ENCODE measurements at regions not wholly inside any gene's neighbourhood (a gene's known extent, or its start where the extent isn't known, plus 50 kb on each side); places are given as distances from the start of the nearest gene placed in this dataset.

- H3K4me3 ChIP-seq (ENCODE audit: low read depth, low read length): no peak overlapping the region
- no peak for TF ChIP-seq POLR2A (IDR thresholded peaks at IDR 0.05; ENCODE audit: extremely low read depth, insufficient read length)
- TF ChIP-seq CTCF (IDR thresholded peaks at IDR 0.05; ENCODE audit: low read depth, low read length): no peak
- TF ChIP-seq MYC (IDR thresholded peaks at IDR 0.05; ENCODE audit: low read depth, low read length): no peak
- no peak for TF ChIP-seq MAX (IDR thresholded peaks at IDR 0.05; ENCODE audit: low read depth, low read length)
- no peak for DNase-seq (ENCODE audit: low read depth)
Observed at GRCh38 chr20:59393142-59393541, 92.7 kb downstream of the EDN3 start.

- TF ChIP-seq CTCF (IDR thresholded peaks at IDR 0.05; ENCODE audit: low read depth, low read length): no peak
- no peak for TF ChIP-seq MAX (IDR thresholded peaks at IDR 0.05; ENCODE audit: low read depth, low read length)
- no peak for TF ChIP-seq POLR2A (IDR thresholded peaks at IDR 0.05; ENCODE audit: extremely low read depth, insufficient read length)
- TF ChIP-seq MYC (IDR thresholded peaks at IDR 0.05; ENCODE audit: low read depth, low read length): no peak
- no peak overlapping the region for H3K4me3 ChIP-seq (ENCODE audit: low read depth, low read length)
- no peak for DNase-seq (ENCODE audit: low read depth)
Observed at GRCh38 chr20:59395729-59396128, 95.3 kb downstream of the EDN3 start.

- no peak for DNase-seq (ENCODE audit: low read depth)
- H3K4me3 ChIP-seq (ENCODE audit: low read depth, low read length): no peak overlapping the region
- no peak for TF ChIP-seq MYC (IDR thresholded peaks at IDR 0.05; ENCODE audit: low read depth, low read length)
- no peak for TF ChIP-seq POLR2A (IDR thresholded peaks at IDR 0.05; ENCODE audit: extremely low read depth, insufficient read length)
- no peak for TF ChIP-seq CTCF (IDR thresholded peaks at IDR 0.05; ENCODE audit: low read depth, low read length)
- no peak for TF ChIP-seq MAX (IDR thresholded peaks at IDR 0.05; ENCODE audit: low read depth, low read length)
Observed at GRCh38 chr20:59398537-59399205, 98.3 kb downstream of the EDN3 start.

- no peak for DNase-seq (ENCODE audit: low read depth)
- H3K4me3 ChIP-seq (ENCODE audit: low read depth, low read length): no peak overlapping the region
- TF ChIP-seq MAX (IDR thresholded peaks at IDR 0.05; ENCODE audit: low read depth, low read length) (no peak), MYC (IDR thresholded peaks at IDR 0.05; ENCODE audit: low read depth, low read length) (no peak), POLR2A (IDR thresholded peaks at IDR 0.05; ENCODE audit: extremely low read depth, insufficient read length) (no peak), CTCF (IDR thresholded peaks at IDR 0.05; ENCODE audit: low read depth, low read length) (no peak)
Observed at GRCh38 chr20:59399426-59400099, 99.2 kb downstream of the EDN3 start.

- H3K4me3 ChIP-seq (ENCODE audit: low read depth, low read length): no peak overlapping the region
- TF ChIP-seq POLR2A (IDR thresholded peaks at IDR 0.05; ENCODE audit: extremely low read depth, insufficient read length): no peak
- TF ChIP-seq MAX (IDR thresholded peaks at IDR 0.05; ENCODE audit: low read depth, low read length): no peak
- peak; percentile 16 for DNase-seq (ENCODE audit: low read depth)
Observed at GRCh38 chr20:59400708-59401107, 100.3 kb downstream of the EDN3 start.

GRCh38 chr20:59402681-59403080 is 102.3 kb downstream of the EDN3 start:
- TF ChIP-seq MAX (IDR thresholded peaks at IDR 0.05; ENCODE audit: low read depth, low read length) (peak; percentile 71), CTCF (IDR thresholded peaks at IDR 0.05; ENCODE audit: low read depth, low read length) (no peak)
- no peak overlapping the region for H3K4me3 ChIP-seq (ENCODE audit: low read depth, low read length)
- DNase-seq (ENCODE audit: low read depth): no peak

Measured in NB4 (cell line).